Tibial nerve (tissue), 4 donors: ENCODE measurements at regions not wholly inside any gene's neighbourhood (a gene's known extent, or its start where the extent isn't known, plus 50 kb on each side); places are given as distances from the start of the nearest gene placed in this dataset.

Experiments used
- DNase-seq, 2 donors: peaks; one replicate each; pipeline ENCODE4 v3.0.0-alpha.2; 2019; ENCODE audit warnings: low spot score in 2 of 2
- H3K27ac ChIP-seq, 4 donors: fragments of 200-600 bp; sonication (generic) in 3 of 4; one replicate each; pipeline ENCODE4 v1.5.1; 2017 to 2019; ENCODE audit warnings: mild to moderate bottlenecking in 1 of 4
- H3K27me3 ChIP-seq, 2 donors: fragments of 200-600 bp; sonication (generic) in 1 of 2; one replicate each; pipeline versions ENCODE4 v1.5.1 to v1.6.0; 2017 to 2019
- H3K36me3 ChIP-seq, 3 donors: fragments of 200-600 bp; sonication (generic); one replicate each; pipeline ENCODE4 v1.5.1; 2018 to 2019
- H3K4me1 ChIP-seq, 4 donors: fragments of 200-600 bp; sonication (generic) in 3 of 4; one replicate each; pipeline ENCODE4 v1.5.1; 2017 to 2019
- H3K4me3 ChIP-seq, 4 donors: fragments of 200-600 bp; sonication (generic) in 3 of 4; one replicate each; pipeline ENCODE4 v1.5.1; 2017 to 2019; ENCODE audit warnings: mild to moderate bottlenecking in 1 of 4, moderate library complexity in 1 of 4
- H3K9me3 ChIP-seq, 4 donors: fragments of 200-600 bp; sonication (generic) in 3 of 4; one replicate each; pipeline ENCODE4 v1.5.1; 2017 to 2019
- EP300 ChIP-seq, 2 donors: sonication (generic); formaldehyde crosslinking; IDR thresholded peaks; one replicate each; pipeline ENCODE4 v1.6.1; 2017; ENCODE audit warnings: antibody characterized with exemption in 2 of 2, mild to moderate bottlenecking in 1 of 2
- POLR2A ChIP-seq, 2 donors: fragments of 450-650 bp; IDR thresholded peaks; one replicate each; pipeline ENCODE4 v1.6.1; 2017; ENCODE audit warnings: antibody characterized with exemption in 2 of 2, mild to moderate bottlenecking in 2 of 2, moderate library complexity in 2 of 2
- WGBS, 2 donors: methylation state at CpG; one replicate each; pipeline ENCODE4 v1.1.5; 2018; 5-methylcytosine and 5-hydroxymethylcytosine counted together
- TF ChIP-seq, protein P1 (sequence below), 5 experiments: fragments of 200-600 bp in 3 of 5; fragments of 450-650 bp in 2 of 5; sonication (generic) in 3 of 5; IDR thresholded peaks; one replicate each; pipeline ENCODE4 v1.5.1; 2016 to 2019; ENCODE audit warnings: antibody characterized with exemption in 5 of 5, mild to moderate bottlenecking in 3 of 5, moderate library complexity in 2 of 5

DNA sequence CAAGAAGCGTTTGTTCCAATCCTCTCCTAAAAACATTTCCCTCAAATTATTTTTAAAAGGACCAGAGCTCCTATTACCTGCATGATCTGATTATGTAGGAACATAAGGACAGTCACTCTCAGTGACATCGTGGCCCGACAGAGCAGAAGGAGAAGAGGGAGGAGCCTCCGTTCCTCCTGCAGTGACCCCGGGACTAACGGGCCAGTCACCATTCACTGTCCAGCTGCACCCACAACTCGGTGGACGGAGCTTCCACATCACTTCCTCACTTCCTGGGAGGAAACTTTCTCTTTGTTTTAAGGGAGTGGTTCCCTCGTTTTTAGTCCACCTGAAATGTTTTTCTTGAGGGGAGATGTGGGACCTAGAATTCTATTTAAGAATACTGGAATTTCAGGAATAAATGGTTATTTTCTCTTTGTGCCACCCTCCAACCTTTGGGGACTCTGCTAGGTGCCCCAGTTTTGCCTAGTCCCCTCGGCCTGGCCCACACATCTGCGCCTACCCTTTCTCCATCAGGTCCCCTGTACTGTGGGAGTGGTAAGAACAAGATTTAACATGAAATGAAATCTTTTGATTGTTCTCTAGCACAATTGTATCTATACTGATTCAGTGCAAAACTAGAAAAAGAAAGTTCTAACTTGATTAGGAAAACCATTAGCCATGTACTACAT lies 173.5 kb upstream of the RNF32 start:
- Histone ChIP-seq H3K36me3 (peaks cover 0 to 10% (median 0%) of the 10 kb centered on the region in 3 donors), H3K27ac (no peak overlapping the region), H3K4me1 (no peaks in the 10 kb centered on the region), H3K4me3 (no peak overlapping the region), H3K9me3 (no peaks in the 10 kb centered on the region), H3K27me3 (no peaks in the 10 kb centered on the region)
- no peak for DNase-seq
- TF ChIP-seq EP300 (IDR thresholded peaks at IDR 0.05) (no peak), POLR2A (IDR thresholded peaks at IDR 0.05) (no peak)
- TF ChIP-seq, protein P1, sequence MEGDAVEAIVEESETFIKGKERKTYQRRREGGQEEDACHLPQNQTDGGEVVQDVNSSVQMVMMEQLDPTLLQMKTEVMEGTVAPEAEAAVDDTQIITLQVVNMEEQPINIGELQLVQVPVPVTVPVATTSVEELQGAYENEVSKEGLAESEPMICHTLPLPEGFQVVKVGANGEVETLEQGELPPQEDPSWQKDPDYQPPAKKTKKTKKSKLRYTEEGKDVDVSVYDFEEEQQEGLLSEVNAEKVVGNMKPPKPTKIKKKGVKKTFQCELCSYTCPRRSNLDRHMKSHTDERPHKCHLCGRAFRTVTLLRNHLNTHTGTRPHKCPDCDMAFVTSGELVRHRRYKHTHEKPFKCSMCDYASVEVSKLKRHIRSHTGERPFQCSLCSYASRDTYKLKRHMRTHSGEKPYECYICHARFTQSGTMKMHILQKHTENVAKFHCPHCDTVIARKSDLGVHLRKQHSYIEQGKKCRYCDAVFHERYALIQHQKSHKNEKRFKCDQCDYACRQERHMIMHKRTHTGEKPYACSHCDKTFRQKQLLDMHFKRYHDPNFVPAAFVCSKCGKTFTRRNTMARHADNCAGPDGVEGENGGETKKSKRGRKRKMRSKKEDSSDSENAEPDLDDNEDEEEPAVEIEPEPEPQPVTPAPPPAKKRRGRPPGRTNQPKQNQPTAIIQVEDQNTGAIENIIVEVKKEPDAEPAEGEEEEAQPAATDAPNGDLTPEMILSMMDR (IDR thresholded peaks at IDR 0.05): no peak
- 71 to 72% methylated on average over 11 of the region's 11 CpGs for WGBS, 2 donors

DNA sequence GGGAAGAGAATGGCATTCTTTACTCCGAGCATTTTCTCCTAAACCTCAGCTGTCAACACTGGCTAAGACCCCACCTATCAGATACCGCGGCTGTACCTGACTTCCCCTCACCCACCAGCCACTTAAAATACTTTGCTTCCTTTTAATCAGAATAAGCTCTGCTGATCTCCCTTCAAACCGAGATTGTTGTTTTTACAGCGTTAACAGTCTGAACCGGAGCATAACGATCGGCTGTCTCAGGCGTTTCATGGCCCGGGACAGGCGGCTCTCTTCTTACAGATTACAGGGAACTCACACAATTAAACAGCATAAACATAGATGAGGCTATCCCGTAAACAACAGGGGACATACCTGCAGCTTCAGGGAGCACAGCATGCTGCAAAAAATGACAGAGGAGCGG lies 174.3 kb upstream of the RNF32 start:
- no peak for DNase-seq
- Histone ChIP-seq H3K9me3 (no peaks in the 10 kb centered on the region), H3K27ac (no peak overlapping the region), H3K4me1 (no peaks in the 10 kb centered on the region), H3K4me3 (no peak overlapping the region), H3K36me3 (peaks cover 0 to 10% (median 0%) of the 10 kb centered on the region in 3 donors), H3K27me3 (no peaks in the 10 kb centered on the region)
- no peak for TF ChIP-seq EP300 (IDR thresholded peaks at IDR 0.05)
- TF ChIP-seq POLR2A (IDR thresholded peaks at IDR 0.05): no peak
- TF ChIP-seq, protein P1 (IDR thresholded peaks at IDR 0.05): no peak
- 42% methylated on average over 13 of the region's 13 CpGs for WGBS, 2 donors

DNA sequence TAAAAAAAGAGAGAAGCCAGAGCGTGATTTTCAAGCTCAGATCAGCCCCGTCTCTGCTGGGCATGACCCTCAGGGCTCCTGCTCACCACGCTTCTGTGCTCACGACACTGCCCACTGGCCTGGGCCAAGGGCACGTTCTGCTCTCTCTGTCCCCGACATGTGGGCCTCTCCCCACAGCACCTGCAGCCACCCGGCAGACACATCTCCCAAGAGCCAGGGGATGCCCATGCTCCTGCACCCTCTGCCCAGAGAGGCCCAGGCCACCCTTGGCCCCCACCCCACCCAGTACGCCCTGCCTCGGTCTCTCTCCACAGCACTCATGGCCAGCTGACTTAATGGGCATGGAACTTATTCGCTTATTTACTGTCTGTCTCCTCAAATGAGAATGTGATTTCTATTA lies 175.4 kb upstream of the RNF32 start:
- Histone ChIP-seq H3K27me3 (no peaks in the 10 kb centered on the region), H3K36me3 (peaks cover 0 to under 1% (median 0%) of the 10 kb centered on the region in 3 donors), H3K27ac (no peak overlapping the region), H3K9me3 (no peaks in the 10 kb centered on the region), H3K4me1 (no peaks in the 10 kb centered on the region), H3K4me3 (no peak overlapping the region)
- TF ChIP-seq POLR2A (IDR thresholded peaks at IDR 0.05) (no peak), EP300 (IDR thresholded peaks at IDR 0.05) (no peak)
- TF ChIP-seq, protein P1 (IDR thresholded peaks at IDR 0.05): no peak
- no peak for DNase-seq
- WGBS, 2 donors: 79 to 85% methylated on average over 10 of the region's 10 CpGs

DNA sequence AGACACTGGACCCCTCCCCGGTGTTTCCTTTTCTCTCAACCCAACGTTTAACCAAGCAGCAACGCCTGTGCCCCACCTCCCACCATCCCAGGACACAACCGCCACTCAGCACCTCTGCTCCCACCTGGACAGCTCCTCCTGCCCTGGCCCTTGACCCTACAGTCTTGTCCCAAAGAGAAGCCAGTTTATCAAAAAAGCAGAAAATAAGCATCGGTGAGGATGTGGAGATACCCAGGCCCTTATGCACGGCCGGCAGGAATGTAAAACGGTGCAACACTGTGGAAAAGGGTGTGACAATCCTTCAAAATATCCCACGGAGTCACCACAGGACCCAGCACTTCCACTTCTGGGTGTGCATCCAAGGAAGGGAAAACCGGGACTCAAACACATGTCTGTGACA lies 176.2 kb upstream of the RNF32 start:
- Histone ChIP-seq H3K27ac (no peak overlapping the region), H3K9me3 (no peaks in the 10 kb centered on the region)

DNA sequence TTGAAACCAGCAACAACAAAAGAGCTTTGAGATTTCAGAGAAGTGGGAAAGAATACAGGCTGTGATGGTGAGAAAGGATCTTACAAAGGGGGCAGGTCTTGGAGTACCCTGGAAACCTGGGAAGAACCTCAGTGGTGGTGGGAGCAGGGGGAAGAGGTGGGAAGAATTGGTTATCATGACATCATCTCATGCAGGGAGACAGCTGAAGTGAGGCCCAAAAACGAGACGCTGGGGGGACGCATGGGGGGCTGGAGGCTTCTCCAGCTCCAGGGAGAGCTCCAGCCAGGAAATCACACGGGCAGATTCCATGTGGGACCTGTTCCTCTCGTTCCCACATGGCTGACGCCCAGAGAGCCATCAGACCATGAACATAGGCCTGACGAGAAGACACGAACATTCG lies 177.3 kb upstream of the RNF32 start:
- no peaks in the 10 kb centered on the region for H3K36me3 ChIP-seq
- no peaks in the 10 kb centered on the region for H3K4me1 ChIP-seq
- DNase-seq: no peak
- no peak overlapping the region for H3K27ac ChIP-seq
- no peaks in the 10 kb centered on the region for H3K27me3 ChIP-seq
- H3K4me3 ChIP-seq: no peak overlapping the region
- TF ChIP-seq, protein P1 (IDR thresholded peaks at IDR 0.05): no peak
- TF ChIP-seq EP300 (IDR thresholded peaks at IDR 0.05) (no peak), POLR2A (IDR thresholded peaks at IDR 0.05) (no peak)
- H3K9me3 ChIP-seq: no peaks in the 10 kb centered on the region
- WGBS, 2 donors: 68 to 70% methylated on average over 9 of the region's 9 CpGs

More for the DNA sequence above, 176.2 kb upstream of the RNF32 start:
- Histone ChIP-seq H3K36me3 (no peaks in the 10 kb centered on the region), H3K4me3 (no peak overlapping the region), H3K27me3 (no peaks in the 10 kb centered on the region), H3K4me1 (no peaks in the 10 kb centered on the region)
- no peak for DNase-seq
- 80 to 86% methylated on average over 10 of the region's 10 CpGs for WGBS, 2 donors
- no peak for TF ChIP-seq EP300 (IDR thresholded peaks at IDR 0.05)
- TF ChIP-seq POLR2A (IDR thresholded peaks at IDR 0.05): no peak
- TF ChIP-seq, protein P1 (IDR thresholded peaks at IDR 0.05): no peak
